ENCODE measurements at regions not wholly inside any gene's neighbourhood (a gene's known extent, or its start where the extent isn't known, plus 50 kb on each side); places are given as distances from the start of the nearest gene placed in this dataset.
A peak's percentile ranks its signal among the peaks of the same experiment; 100 is the strongest.

- Histone ChIP-seq H3K9me3 (no peaks in the 10 kb centered on the region), H3K4me3 (no peak overlapping the region), H3K27me3 (no peaks in the 10 kb centered on the region), H3K36me3 (no peaks in the 10 kb centered on the region), H3K27ac (peak overlapping the region in 2 of 4 donors; percentile 40 to 66), H3K4me1 (peaks cover 0 to 34% (median 10%) of the 10 kb centered on the region in 4 donors)
- 75 to 82% methylated on average over 9 of the region's 9 CpGs for WGBS, 2 donors
- no peak for TF ChIP-seq EP300 (IDR thresholded peaks at IDR 0.05)
- TF ChIP-seq POLR2AphosphoS5 (IDR thresholded peaks at IDR 0.05): peak in 2 of 4 donors; percentile 48 to 61
- no peak for TF ChIP-seq POLR2A (IDR thresholded peaks at IDR 0.05)
- TF ChIP-seq CTCF (IDR thresholded peaks at IDR 0.05): no peak
- DNase-seq: no peak
- intact Hi-C loops (cut with DNase I): no loop called here
These were observed 118.1 kb upstream of the LYZL2 start for GRCh38 chr10:30747633-30748032.

- WGBS, 2 donors: 78 to 88% methylated on average over 5 of the region's 5 CpGs
- Histone ChIP-seq H3K4me3 (no peak overlapping the region), H3K4me1 (peaks cover 0 to 28% (median 10%) of the 10 kb centered on the region in 4 donors), H3K9me3 (no peaks in the 10 kb centered on the region), H3K36me3 (no peaks in the 10 kb centered on the region), H3K27ac (peak overlapping the region in 2 of 4 donors; percentile 40 to 83), H3K27me3 (no peaks in the 10 kb centered on the region)
- no peak for DNase-seq
- no peak for TF ChIP-seq POLR2AphosphoS5 (IDR thresholded peaks at IDR 0.05)
- TF ChIP-seq CTCF (IDR thresholded peaks at IDR 0.05): no peak
- TF ChIP-seq POLR2A (IDR thresholded peaks at IDR 0.05): no peak
- TF ChIP-seq EP300 (IDR thresholded peaks at IDR 0.05): no peak
- intact Hi-C loops (cut with DNase I): loop anchor here (2.0 kb wide), 2 partner anchors 19 to 59 kb away; no protein-coding TSS in a partner anchor
These were observed 116.4 kb upstream of the LYZL2 start for GRCh38 chr10:30745953-30746352.

GRCh38 chr10:30744106-30744505 lies 114.6 kb upstream of the LYZL2 start:
- intact Hi-C loops (cut with DNase I): loop anchor here (2.0 to 5.0 kb wide), 3 partner anchors 21 to 918 kb away; no protein-coding TSS in a partner anchor

GRCh38 chr10:30743586-30743985 lies 114.0 kb upstream of the LYZL2 start:
- TF ChIP-seq POLR2AphosphoS5 (IDR thresholded peaks at IDR 0.05): no peak
- TF ChIP-seq CTCF (IDR thresholded peaks at IDR 0.05): no peak
- TF ChIP-seq EP300 (IDR thresholded peaks at IDR 0.05): no peak
- TF ChIP-seq POLR2A (IDR thresholded peaks at IDR 0.05): no peak
- 90 to 96% methylated on average over 3 of the region's 3 CpGs for WGBS, 2 donors
- H3K4me1 ChIP-seq: peaks cover 0 to 32% (median 11%) of the 10 kb centered on the region in 4 donors
- intact Hi-C loops (cut with DNase I): loop anchor here (5.0 kb wide), 1 partner anchor 919 kb away; no protein-coding TSS in a partner anchor
- H3K27ac ChIP-seq: peak overlapping the region in 3 of 4 donors; percentile 53 to 83 (median 79)
- H3K4me3 ChIP-seq: no peak overlapping the region
- DNase-seq: no peak
- no peaks in the 10 kb centered on the region for H3K36me3 ChIP-seq
- H3K27me3 ChIP-seq: no peaks in the 10 kb centered on the region
- no peaks in the 10 kb centered on the region for H3K9me3 ChIP-seq

More at GRCh38 chr10:30744106-30744505, 114.6 kb upstream of the LYZL2 start:
- Histone ChIP-seq H3K4me1 (peaks cover 0 to 28% (median 10%) of the 10 kb centered on the region in 4 donors), H3K9me3 (no peaks in the 10 kb centered on the region), H3K27me3 (no peaks in the 10 kb centered on the region), H3K36me3 (no peaks in the 10 kb centered on the region), H3K27ac (peak overlapping the region in 3 of 4 donors; percentile 53 to 83 (median 79)), H3K4me3 (no peak overlapping the region)
- peak in 2 of 4 donors; percentile 10 to 59 for TF ChIP-seq POLR2AphosphoS5 (IDR thresholded peaks at IDR 0.05)
- no peak for TF ChIP-seq CTCF (IDR thresholded peaks at IDR 0.05)
- TF ChIP-seq EP300 (IDR thresholded peaks at IDR 0.05): peak in 1 of 4 donors; percentile 44
- TF ChIP-seq POLR2A (IDR thresholded peaks at IDR 0.05): no peak
- no peak for DNase-seq
- WGBS, 2 donors: 84 to 86% methylated on average over 1 of the region's 1 CpG

Measured in sigmoid colon (tissue), 6 donors.